Chondrocyte (in vitro differentiated cells): ENCODE measurements at regions not wholly inside any gene's neighbourhood (a gene's known extent, or its start where the extent isn't known, plus 50 kb on each side); places are given as distances from the start of the nearest gene placed in this dataset.

Experiments
- DNase-seq: peaks from one replicate; pipeline ENCODE4 v3.0.0; 2021; ENCODE audit warnings: mixed read lengths, low spot score
- H3K27ac Mint-ChIP-seq: one replicate; pipeline ENCODE4 v1.8.0; 2021; ENCODE audit warnings: mild to moderate bottlenecking, moderate library complexity, mixed read lengths; ENCODE audit not compliant: unreplicated experiment
- H3K27me3 Mint-ChIP-seq: 2 replicates; pipeline ENCODE4 v1.8.0; 2021; ENCODE audit warnings: low read depth, mixed read lengths
- H3K36me3 Mint-ChIP-seq: 2 replicates; pipeline ENCODE4 v1.8.0; 2021; ENCODE audit warnings: low read depth, mixed read lengths
- H3K4me1 Mint-ChIP-seq: 2 replicates; pipeline ENCODE4 v1.8.0; 2021; ENCODE audit warnings: low read depth, mild to moderate bottlenecking, mixed read lengths
- H3K4me3 Mint-ChIP-seq: one replicate; pipeline ENCODE4 v1.8.0; 2021; ENCODE audit warnings: mild to moderate bottlenecking, moderate library complexity, mixed read lengths; ENCODE audit not compliant: unreplicated experiment
- H3K9me3 Mint-ChIP-seq: 2 replicates; pipeline ENCODE4 v1.8.0; 2021; ENCODE audit warnings: low read depth, mixed read lengths
- CTCF ChIP-seq: fragments of 200-600 bp; sonication (generic); IDR thresholded peaks from 2 replicates; pipeline ENCODE4 v1.5.0; 2021; ENCODE audit warnings: antibody characterized with exemption, mild to moderate bottlenecking, moderate library complexity

DNA sequence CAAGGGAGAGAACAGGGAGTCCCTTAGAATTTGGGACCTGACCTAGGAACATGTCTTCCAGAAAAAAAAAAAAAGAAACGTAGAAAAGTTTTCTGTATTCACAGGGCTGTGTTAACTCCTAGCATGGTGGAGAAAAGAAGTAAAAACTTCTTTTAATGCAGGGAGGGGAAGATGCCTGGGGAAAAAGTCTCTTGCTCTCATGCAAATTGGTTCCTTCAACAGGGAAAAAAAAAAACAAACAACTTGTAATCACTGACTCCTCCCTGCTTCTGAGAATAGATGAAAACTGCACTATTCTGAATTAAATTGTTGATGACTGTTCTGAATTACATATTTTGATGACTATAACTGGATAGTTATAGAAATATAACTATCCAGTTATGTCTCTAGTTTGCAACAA lies 933.2 kb downstream of the TRIB2 start:
- no peaks in the 10 kb centered on the region for H3K27me3 Mint-ChIP-seq
- no peaks in the 10 kb centered on the region for H3K36me3 Mint-ChIP-seq
- no peaks in the 10 kb centered on the region for H3K4me1 Mint-ChIP-seq
- no peak for DNase-seq
- H3K27ac Mint-ChIP-seq, result no peak overlapping the region
- no peak for TF ChIP-seq CTCF
- peaks cover 13% of the 10 kb centered on the region for H3K9me3 Mint-ChIP-seq
- no peak overlapping the region for H3K4me3 Mint-ChIP-seq

DNA sequence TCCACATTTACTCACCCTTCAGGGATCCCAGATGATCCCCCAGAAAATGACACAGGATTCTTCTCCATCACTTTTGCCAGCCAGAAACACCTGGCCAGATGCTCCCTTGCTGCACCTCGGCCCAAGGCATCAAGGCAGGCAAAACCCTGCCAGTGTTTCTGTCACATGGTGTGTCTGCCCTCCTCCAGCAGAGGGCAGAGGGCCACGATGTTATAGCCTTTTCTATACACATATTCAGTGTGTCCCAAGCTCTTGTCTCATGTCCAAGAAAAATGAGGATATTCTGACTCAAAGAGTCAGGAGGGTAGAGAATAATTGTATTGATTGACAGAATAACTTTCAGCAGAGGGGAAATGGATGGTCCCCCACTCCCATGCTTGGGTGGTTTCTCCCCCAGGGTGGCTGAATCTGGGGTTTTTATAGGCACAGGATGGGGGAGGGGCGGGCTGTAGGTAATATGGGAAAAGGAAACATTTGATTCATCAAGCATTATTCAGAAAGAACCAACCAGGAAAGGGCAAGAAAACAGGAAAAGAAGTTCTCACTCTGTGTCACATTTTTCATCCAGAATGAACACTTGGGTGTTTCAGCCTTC lies 933.9 kb downstream of the TRIB2 start:
- H3K27ac Mint-ChIP-seq, result no peak overlapping the region
- no peaks in the 10 kb centered on the region for H3K27me3 Mint-ChIP-seq
- DNase-seq, result no peak
- no peaks in the 10 kb centered on the region for H3K36me3 Mint-ChIP-seq
- TF ChIP-seq CTCF, result peak; percentile 21
- H3K4me3 Mint-ChIP-seq, result no peak overlapping the region
- H3K9me3 Mint-ChIP-seq, result peaks cover 12% of the 10 kb centered on the region
- H3K4me1 Mint-ChIP-seq, result no peaks in the 10 kb centered on the region

- Mint-ChIP-seq H3K4me3 (no peak overlapping the region), H3K27me3 (no peaks in the 10 kb centered on the region), H3K36me3 (no peaks in the 10 kb centered on the region), H3K27ac (no peak overlapping the region), H3K4me1 (no peaks in the 10 kb centered on the region), H3K9me3 (peaks cover 9% of the 10 kb centered on the region)
- no peak for TF ChIP-seq CTCF
- no peak for DNase-seq
Observed at GRCh38 chr2:13651684-13652131, 935.0 kb downstream of the TRIB2 start.

DNA sequence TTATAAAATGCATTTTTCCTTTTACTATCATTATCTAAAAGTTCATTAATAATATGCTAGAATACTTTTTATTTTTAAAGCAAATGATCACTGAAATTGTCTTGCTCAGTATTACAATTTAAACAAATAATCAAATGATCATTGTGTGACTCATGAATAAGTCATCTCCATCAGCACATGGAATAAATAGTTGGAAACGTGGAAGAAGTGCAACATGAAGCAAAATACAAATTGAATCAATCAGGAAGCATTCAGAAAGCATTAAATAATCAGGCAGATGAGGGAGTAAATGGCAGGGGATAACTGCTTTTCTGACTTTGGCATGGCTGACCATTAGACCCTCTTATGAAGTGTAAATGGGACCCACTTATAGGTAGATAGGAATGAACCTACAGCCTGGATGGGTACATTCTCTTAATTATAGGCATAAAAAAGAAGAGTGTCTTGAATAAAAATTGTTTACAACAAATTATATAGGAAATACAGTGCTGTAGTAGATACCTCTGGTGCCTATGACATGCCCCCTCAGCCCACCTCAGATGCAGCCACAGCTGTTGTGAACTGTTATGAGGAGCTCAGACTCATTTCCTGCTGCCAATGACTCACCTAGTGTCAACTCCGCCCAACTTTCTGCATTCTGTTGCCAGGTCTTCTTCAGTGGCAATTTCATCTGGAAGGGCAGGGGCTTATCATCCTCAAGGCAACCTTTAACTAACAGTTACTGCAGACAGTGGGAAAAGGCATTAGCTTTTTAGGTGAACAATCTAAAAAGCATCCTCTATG lies 936.0 kb downstream of the TRIB2 start:
- DNase-seq, result no peak
- TF ChIP-seq CTCF, result no peak
- Mint-ChIP-seq H3K27ac (no peak overlapping the region), H3K36me3 (no peaks in the 10 kb centered on the region), H3K9me3 (peaks cover 7% of the 10 kb centered on the region), H3K4me3 (no peak overlapping the region), H3K4me1 (no peaks in the 10 kb centered on the region), H3K27me3 (no peaks in the 10 kb centered on the region)

- Mint-ChIP-seq H3K27ac (no peak overlapping the region), H3K4me1 (no peaks in the 10 kb centered on the region), H3K27me3 (no peaks in the 10 kb centered on the region), H3K9me3 (peaks cover 7% of the 10 kb centered on the region), H3K36me3 (no peaks in the 10 kb centered on the region), H3K4me3 (no peak overlapping the region)
- no peak for TF ChIP-seq CTCF
- DNase-seq, result no peak
Observed at GRCh38 chr2:13654416-13654815, 937.7 kb downstream of the TRIB2 start.
